ENCODE measurements at regions not wholly inside any gene's neighbourhood (a gene's known extent, or its start where the extent isn't known, plus 50 kb on each side); places are given as distances from the start of the nearest gene placed in this dataset.

DNA sequence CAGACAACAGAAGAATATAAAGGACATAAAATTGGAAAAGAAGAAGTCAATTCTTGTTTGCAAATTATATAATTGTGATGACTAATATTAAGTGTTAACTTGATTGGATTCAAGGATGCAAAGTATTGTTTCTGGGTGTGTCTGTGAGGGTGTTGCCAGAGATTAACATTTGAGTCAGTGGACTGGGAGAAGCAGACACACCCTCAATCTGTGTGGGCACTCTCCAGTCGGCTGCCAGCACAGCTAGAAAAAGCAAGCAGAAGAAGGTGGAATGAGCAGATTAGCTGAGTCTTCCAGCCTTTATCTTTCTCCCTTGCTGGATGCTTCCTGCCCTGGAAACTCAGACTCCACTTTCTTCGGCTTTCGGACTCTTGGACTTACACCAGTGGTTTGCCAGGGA is 51.7 kb downstream of the UBE2NL start:
- no peaks in the 10 kb centered on the region for H3K4me1 ChIP-seq (replicated peaks in 1 of 4; ENCODE audit: control insufficient read depth in 3 of 4, insufficient read depth in 4 of 4, low read length in 3 of 4)
- H2AK5ac ChIP-seq (ENCODE audit: low read depth, low read length), result no peak overlapping the region
- 100% methylated on average over 3 of the region's 3 CpGs; no CpG with 5 or more reads in 1 of the 2 experiments for WGBS, 2 experiments (ENCODE audit: extremely low coverage in 1 of 2, insufficient coverage in 1 of 2, insufficient read length in 1 of 2, insufficient replicate concordance in 2 of 2, low coverage in 1 of 2, low lambda C conversion rate in 2 of 2, missing lambda C conversion rate in 1 of 2)
- ChIA-PET POLR2A (ENCODE audit: partially characterized antibody) (no interaction called here), CTCF (ENCODE audit: partially characterized antibody) (no interaction called here)
- H4K20me1 ChIP-seq (replicated peaks in 1 of 2; ENCODE audit: control insufficient read depth in 1 of 2, insufficient read depth in 2 of 2, low read length in 2 of 2), result no peaks in the 10 kb centered on the region
- no peaks in the 10 kb centered on the region for H3K9me3 ChIP-seq (ENCODE audit: insufficient read depth in 2 of 2, low read depth in 1 of 2, low read length in 1 of 2)
- no peak overlapping the region for H3K4me3 ChIP-seq (ENCODE audit: extremely low read depth in 1 of 4, insufficient read depth in 2 of 4, low read depth in 3 of 4, low read length in 4 of 4)
- no peak overlapping the region for H4K8ac ChIP-seq (ENCODE audit: extremely low read depth, insufficient read depth, low read length)
- H3K4ac ChIP-seq (replicated peaks; ENCODE audit: insufficient read length, low read depth, low read length), result no peak overlapping the region
- no peak overlapping the region for H3K27ac ChIP-seq (ENCODE audit: low read depth, low read length)
- H3K4me2 ChIP-seq (ENCODE audit: insufficient read depth in 1 of 2, low read depth in 2 of 2, low read length in 2 of 2), result no peak overlapping the region
- H2AFZ ChIP-seq (ENCODE audit: low read length), result no peak overlapping the region
- no peaks in the 10 kb centered on the region for H3K27me3 ChIP-seq (replicated peaks in 1 of 4; ENCODE audit: control insufficient read depth in 3 of 4, extremely low read depth in 1 of 4, insufficient read depth in 3 of 4, low read length in 3 of 4)
- DNase-seq (ENCODE audit: low read depth in 1 of 2, low spot score in 2 of 2), result no peak
- no peak overlapping the region for H4K5ac ChIP-seq (ENCODE audit: insufficient read length, low read depth, low read length)
- H2BK20ac ChIP-seq (ENCODE audit: low read length), result no peak overlapping the region
- H3K79me1 ChIP-seq (ENCODE audit: low read depth, low read length), result no peaks in the 10 kb centered on the region
- no peak overlapping the region for H3K9ac ChIP-seq (replicated peaks in 1 of 4; ENCODE audit: extremely low read depth in 1 of 4, low read depth in 3 of 4, low read length in 3 of 4)
- H4K91ac ChIP-seq (replicated peaks; ENCODE audit: insufficient read length, low read length), result no peak overlapping the region
- FAIRE-seq, result no peak
- H3K18ac ChIP-seq (ENCODE audit: extremely low read depth, low read length), result no peak overlapping the region
- H2BK5ac ChIP-seq (ENCODE audit: low read depth, low read length), result no peak overlapping the region
- H2BK15ac ChIP-seq (ENCODE audit: low read length), result no peak overlapping the region
- H3K14ac ChIP-seq (ENCODE audit: insufficient read length), result no peak overlapping the region
- H3K79me2 ChIP-seq (ENCODE audit: control insufficient read depth in 1 of 2, insufficient read depth in 2 of 2, low read length in 2 of 2), result no peaks in the 10 kb centered on the region
- H2BK120ac ChIP-seq (replicated peaks; ENCODE audit: low read depth, low read length), result no peak overlapping the region
- no peak overlapping the region for H3K23ac ChIP-seq (ENCODE audit: insufficient read length)
- no peaks in the 10 kb centered on the region for H3K36me3 ChIP-seq (ENCODE audit: control insufficient read depth in 2 of 4, insufficient read depth in 4 of 4, low read length in 3 of 4)
- no peak overlapping the region for H3K56ac ChIP-seq (replicated peaks; ENCODE audit: insufficient read length, low read depth, low read length)
- H3K23me2 ChIP-seq (ENCODE audit: low read depth, low read length), result no peaks in the 10 kb centered on the region
- H2BK12ac ChIP-seq (ENCODE audit: low read depth, low read length), result no peak overlapping the region
- TF ChIP-seq BACH1 (IDR thresholded peaks at IDR 0.05; ENCODE audit: low read length) (no peak), EP300 (IDR thresholded peaks at IDR 0.05; ENCODE audit: borderline replicate concordance in 1 of 2, low read depth in 2 of 2, low read length in 2 of 2) (no peak), CEBPB (IDR thresholded peaks at IDR 0.05; ENCODE audit: low read depth, low read length) (no peak), TBP (IDR thresholded peaks at IDR 0.05; ENCODE audit: low read depth, low read length) (no peak), SP2 (IDR thresholded peaks at IDR 0.05; ENCODE audit: low read length) (no peak), JUND (IDR thresholded peaks at IDR 0.05; ENCODE audit: low read length) (no peak), FOSL1 (IDR thresholded peaks at IDR 0.05; ENCODE audit: insufficient read depth, low read depth, low read length) (no peak), CTBP2 (IDR thresholded peaks at IDR 0.05; ENCODE audit: borderline replicate concordance, insufficient read depth, insufficient read length, low read length) (no peak), POLR2AphosphoS5 (IDR thresholded peaks at IDR 0.05; ENCODE audit: low read depth, low read length) (no peak), GABPA (IDR thresholded peaks at IDR 0.05; ENCODE audit: borderline replicate concordance, insufficient read depth, low read length) (no peak)
- TF ChIP-seq, protein P1, sequence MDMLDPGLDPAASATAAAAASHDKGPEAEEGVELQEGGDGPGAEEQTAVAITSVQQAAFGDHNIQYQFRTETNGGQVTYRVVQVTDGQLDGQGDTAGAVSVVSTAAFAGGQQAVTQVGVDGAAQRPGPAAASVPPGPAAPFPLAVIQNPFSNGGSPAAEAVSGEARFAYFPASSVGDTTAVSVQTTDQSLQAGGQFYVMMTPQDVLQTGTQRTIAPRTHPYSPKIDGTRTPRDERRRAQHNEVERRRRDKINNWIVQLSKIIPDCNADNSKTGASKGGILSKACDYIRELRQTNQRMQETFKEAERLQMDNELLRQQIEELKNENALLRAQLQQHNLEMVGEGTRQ (IDR thresholded peaks at IDR 0.05; ENCODE audit: low read length), result no peak
- TF ChIP-seq, protein P2, sequence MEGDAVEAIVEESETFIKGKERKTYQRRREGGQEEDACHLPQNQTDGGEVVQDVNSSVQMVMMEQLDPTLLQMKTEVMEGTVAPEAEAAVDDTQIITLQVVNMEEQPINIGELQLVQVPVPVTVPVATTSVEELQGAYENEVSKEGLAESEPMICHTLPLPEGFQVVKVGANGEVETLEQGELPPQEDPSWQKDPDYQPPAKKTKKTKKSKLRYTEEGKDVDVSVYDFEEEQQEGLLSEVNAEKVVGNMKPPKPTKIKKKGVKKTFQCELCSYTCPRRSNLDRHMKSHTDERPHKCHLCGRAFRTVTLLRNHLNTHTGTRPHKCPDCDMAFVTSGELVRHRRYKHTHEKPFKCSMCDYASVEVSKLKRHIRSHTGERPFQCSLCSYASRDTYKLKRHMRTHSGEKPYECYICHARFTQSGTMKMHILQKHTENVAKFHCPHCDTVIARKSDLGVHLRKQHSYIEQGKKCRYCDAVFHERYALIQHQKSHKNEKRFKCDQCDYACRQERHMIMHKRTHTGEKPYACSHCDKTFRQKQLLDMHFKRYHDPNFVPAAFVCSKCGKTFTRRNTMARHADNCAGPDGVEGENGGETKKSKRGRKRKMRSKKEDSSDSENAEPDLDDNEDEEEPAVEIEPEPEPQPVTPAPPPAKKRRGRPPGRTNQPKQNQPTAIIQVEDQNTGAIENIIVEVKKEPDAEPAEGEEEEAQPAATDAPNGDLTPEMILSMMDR (IDR thresholded peaks at IDR 0.05; ENCODE audit: control extremely low read depth in 1 of 3, insufficient read depth in 1 of 3, low read depth in 1 of 3, low read length in 3 of 3), result no peak

Data from H1 (cell line).